Liver (tissue), 8 donors: ENCODE measurements at regions not wholly inside any gene's neighbourhood (a gene's known extent, or its start where the extent isn't known, plus 50 kb on each side); places are given as distances from the start of the nearest gene placed in this dataset.

ENCODE experiments used
- DNase-seq: peaks from one replicate; pipeline ENCODE4 v3.0.0-alpha.2; 2017; ENCODE audit warnings: low spot score
- H3K27ac ChIP-seq, 2 donors: one replicate each; pipeline ENCODE4 v1.7.0; 2013; ENCODE audit warnings: inconsistent platforms in 2 of 2, low read length in 2 of 2, control low read depth in 1 of 2, low read depth in 1 of 2, mild to moderate bottlenecking in 1 of 2
- H3K27me3 ChIP-seq, 4 donors: one replicate each; pipeline versions ENCODE4 v1.6.1 to v1.7.0; 2013; ENCODE audit warnings: low read length in 3 of 4, inconsistent platforms in 1 of 4, mild to moderate bottlenecking in 1 of 4, moderate library complexity in 1 of 4; ENCODE audit not compliant: control insufficient read depth in 4 of 4, insufficient read depth in 4 of 4
- H3K36me3 ChIP-seq, 4 donors: one replicate each; pipeline versions ENCODE4 v1.6.1 to v1.7.0; 2013; ENCODE audit warnings: low read length in 3 of 4, mild to moderate bottlenecking in 3 of 4, low read depth in 1 of 4, moderate library complexity in 1 of 4; ENCODE audit not compliant: control insufficient read depth in 4 of 4, insufficient read depth in 3 of 4
- H3K4me1 ChIP-seq, 4 donors: one replicate each; pipeline versions ENCODE4 v1.6.1 to v1.7.0; 2013; ENCODE audit warnings: low read length in 3 of 4, mild to moderate bottlenecking in 3 of 4, moderate library complexity in 1 of 4; ENCODE audit not compliant: control insufficient read depth in 4 of 4, insufficient read depth in 4 of 4
- H3K4me3 ChIP-seq, 3 donors: one replicate each; pipeline versions ENCODE4 v1.6.1 to v1.7.0; 2013; ENCODE audit warnings: low read length in 3 of 3, control low read depth in 1 of 3, low read depth in 1 of 3, mild to moderate bottlenecking in 1 of 3
- H3K9ac ChIP-seq, 2 donors: one replicate each; pipeline ENCODE4 v1.7.0; 2013; ENCODE audit warnings: low read length in 2 of 2, mild to moderate bottlenecking in 2 of 2, moderate library complexity in 2 of 2, control low read depth in 1 of 2, low read depth in 1 of 2
- H3K9me3 ChIP-seq, 4 donors: one replicate each; pipeline versions ENCODE4 v1.6.1 to v1.7.0; 2013; ENCODE audit warnings: low read length in 3 of 4; ENCODE audit not compliant: control insufficient read depth in 4 of 4
- EGR1 ChIP-seq, 2 donors: IDR thresholded peaks; 2 replicates each; pipeline ENCODE4 v1.6.1; 2016 to 2018; ENCODE audit warnings: antibody characterized with exemption in 2 of 2, low read depth in 2 of 2
- FOXA2 ChIP-seq: IDR thresholded peaks from 2 replicates; pipeline ENCODE4 v1.6.1; 2016; ENCODE audit warnings: antibody characterized with exemption
- GABPA ChIP-seq, 2 donors: IDR thresholded peaks in 1 of 2; conservative IDR thresholded peaks in 1 of 2; 2 replicates each; pipeline ENCODE4 v1.6.1; 2016; ENCODE audit warnings: antibody characterized with exemption in 2 of 2, mild to moderate bottlenecking in 1 of 2, moderate library complexity in 1 of 2
- HNF4A ChIP-seq, 2 donors: conservative IDR thresholded peaks; 2 replicates each; pipeline ENCODE4 v1.6.1; 2016; ENCODE audit warnings: antibody characterized with exemption in 2 of 2, mild to moderate bottlenecking in 2 of 2
- HNF4G ChIP-seq: IDR thresholded peaks from 2 replicates; pipeline ENCODE4 v1.6.1; 2016; ENCODE audit warnings: antibody characterized with exemption
- JUND ChIP-seq, 2 donors: IDR thresholded peaks; 2 replicates each; pipeline ENCODE4 v1.6.1; 2016; ENCODE audit warnings: antibody characterized with exemption in 2 of 2
- NR2F2 ChIP-seq: IDR thresholded peaks from 2 replicates; pipeline ENCODE4 v1.6.1; 2016; ENCODE audit warnings: antibody characterized with exemption
- RAD21 ChIP-seq, 2 donors: IDR thresholded peaks; 2 replicates each; pipeline ENCODE4 v1.6.1; 2016; ENCODE audit warnings: antibody characterized with exemption in 2 of 2, mild to moderate bottlenecking in 2 of 2
- RXRA ChIP-seq, 2 donors: IDR thresholded peaks; 2 replicates each; pipeline ENCODE4 v1.6.1; 2017 to 2018; ENCODE audit warnings: antibody characterized with exemption in 2 of 2, mild to moderate bottlenecking in 1 of 2
- SP1 ChIP-seq: IDR thresholded peaks from 2 replicates; pipeline ENCODE4 v1.6.1; 2018; ENCODE audit warnings: antibody characterized with exemption, mild to moderate bottlenecking
- TAF1 ChIP-seq: conservative IDR thresholded peaks from 2 replicates; pipeline ENCODE4 v1.6.1; 2016; ENCODE audit warnings: antibody characterized with exemption, mild to moderate bottlenecking
- YY1 ChIP-seq: IDR thresholded peaks from 2 replicates; pipeline ENCODE4 v1.6.1; 2016; ENCODE audit warnings: antibody characterized with exemption, mild to moderate bottlenecking
- WGBS: extraction: QIAGEN DNeasy Blood & Tissue Kit; methylation state at CpG from one replicate; pipeline ENCODE4 v1.1.7; 2013; 5-methylcytosine and 5-hydroxymethylcytosine counted together
- TF ChIP-seq, protein P1 (sequence below): IDR thresholded peaks from 2 replicates; pipeline ENCODE4 v1.6.1; 2016; ENCODE audit warnings: antibody characterized with exemption
- TF ChIP-seq, protein P2 (sequence below): IDR thresholded peaks from 2 replicates; pipeline ENCODE4 v1.6.1; 2016; ENCODE audit warnings: antibody characterized with exemption
- TF ChIP-seq, protein P3 (sequence below): IDR thresholded peaks from 2 replicates; pipeline ENCODE4 v1.6.1; 2016; ENCODE audit warnings: antibody characterized with exemption
- TF ChIP-seq, protein P4 (sequence below): IDR thresholded peaks from 2 replicates; pipeline ENCODE4 v1.6.1; 2016; ENCODE audit warnings: antibody characterized with exemption, mild to moderate bottlenecking
- TF ChIP-seq, protein P5 (sequence below): fragments of 150-350 bp; IDR thresholded peaks from 2 replicates; pipeline ENCODE4 v1.5.1; 2017; ENCODE audit warnings: improper control_type of control experiment, low read depth, low read length; ENCODE audit not compliant: missing input control
- donor health status: healthy.
- donor health status: healthy.
- donor health status: healthy.
- donor health status: healthy.
- donor health status: healthy.

DNA sequence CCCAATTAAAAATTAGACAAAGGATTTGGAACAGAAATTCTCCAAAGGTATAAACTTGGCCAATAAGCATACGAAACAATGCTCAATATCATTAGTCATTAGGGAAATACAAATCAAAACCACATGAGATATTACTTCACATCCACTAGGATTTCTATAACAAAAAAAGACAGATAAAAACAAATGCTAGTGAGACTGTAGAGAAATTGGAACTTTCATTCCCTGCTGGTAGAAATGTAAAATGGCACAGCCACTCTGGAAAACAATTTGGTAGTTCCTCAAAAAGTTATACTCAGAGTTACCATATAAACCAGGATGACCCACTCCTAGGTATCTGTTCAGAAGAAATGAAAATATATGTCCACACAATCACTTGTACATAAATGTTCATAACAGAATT lies 71.6 kb downstream of the RPL27A start:
- no peak overlapping the region for H3K9ac ChIP-seq
- H3K36me3 ChIP-seq, result peaks cover 0 to 5% (median 3%) of the 10 kb centered on the region in 4 donors
- H3K4me3 ChIP-seq, result no peak overlapping the region
- no peak for DNase-seq
- 89% methylated on average over 1 of the region's 1 CpG for WGBS
- H3K9me3 ChIP-seq, result no peaks in the 10 kb centered on the region
- no peak overlapping the region for H3K27ac ChIP-seq
- no peaks in the 10 kb centered on the region for H3K27me3 ChIP-seq
- TF ChIP-seq, protein P1, sequence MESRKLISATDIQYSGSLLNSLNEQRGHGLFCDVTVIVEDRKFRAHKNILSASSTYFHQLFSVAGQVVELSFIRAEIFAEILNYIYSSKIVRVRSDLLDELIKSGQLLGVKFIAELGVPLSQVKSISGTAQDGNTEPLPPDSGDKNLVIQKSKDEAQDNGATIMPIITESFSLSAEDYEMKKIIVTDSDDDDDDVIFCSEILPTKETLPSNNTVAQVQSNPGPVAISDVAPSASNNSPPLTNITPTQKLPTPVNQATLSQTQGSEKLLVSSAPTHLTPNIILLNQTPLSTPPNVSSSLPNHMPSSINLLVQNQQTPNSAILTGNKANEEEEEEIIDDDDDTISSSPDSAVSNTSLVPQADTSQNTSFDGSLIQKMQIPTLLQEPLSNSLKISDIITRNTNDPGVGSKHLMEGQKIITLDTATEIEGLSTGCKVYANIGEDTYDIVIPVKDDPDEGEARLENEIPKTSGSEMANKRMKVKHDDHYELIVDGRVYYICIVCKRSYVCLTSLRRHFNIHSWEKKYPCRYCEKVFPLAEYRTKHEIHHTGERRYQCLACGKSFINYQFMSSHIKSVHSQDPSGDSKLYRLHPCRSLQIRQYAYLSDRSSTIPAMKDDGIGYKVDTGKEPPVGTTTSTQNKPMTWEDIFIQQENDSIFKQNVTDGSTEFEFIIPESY, result no peak
- TF ChIP-seq YY1 (no peak), RXRA (IDR thresholded peaks at IDR 0.05) (no peak), HNF4G (no peak), HNF4A (conservative IDR thresholded peaks at IDR 0.05) (no peak), NR2F2 (no peak), FOXA2 (no peak), JUND (IDR thresholded peaks at IDR 0.05) (no peak), RAD21 (IDR thresholded peaks at IDR 0.05) (no peak), EGR1 (IDR thresholded peaks at IDR 0.05; ENCODE audit: low read depth in 2 of 2) (no peak)
- TF ChIP-seq, protein P2, sequence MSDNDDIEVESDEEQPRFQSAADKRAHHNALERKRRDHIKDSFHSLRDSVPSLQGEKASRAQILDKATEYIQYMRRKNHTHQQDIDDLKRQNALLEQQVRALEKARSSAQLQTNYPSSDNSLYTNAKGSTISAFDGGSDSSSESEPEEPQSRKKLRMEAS, result no peak
- TF ChIP-seq, protein P3, sequence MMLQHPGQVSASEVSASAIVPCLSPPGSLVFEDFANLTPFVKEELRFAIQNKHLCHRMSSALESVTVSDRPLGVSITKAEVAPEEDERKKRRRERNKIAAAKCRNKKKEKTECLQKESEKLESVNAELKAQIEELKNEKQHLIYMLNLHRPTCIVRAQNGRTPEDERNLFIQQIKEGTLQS, result no peak
- H3K4me1 ChIP-seq, result peaks cover 3 to 15% (median 10%) of the 10 kb centered on the region in 4 donors

DNA sequence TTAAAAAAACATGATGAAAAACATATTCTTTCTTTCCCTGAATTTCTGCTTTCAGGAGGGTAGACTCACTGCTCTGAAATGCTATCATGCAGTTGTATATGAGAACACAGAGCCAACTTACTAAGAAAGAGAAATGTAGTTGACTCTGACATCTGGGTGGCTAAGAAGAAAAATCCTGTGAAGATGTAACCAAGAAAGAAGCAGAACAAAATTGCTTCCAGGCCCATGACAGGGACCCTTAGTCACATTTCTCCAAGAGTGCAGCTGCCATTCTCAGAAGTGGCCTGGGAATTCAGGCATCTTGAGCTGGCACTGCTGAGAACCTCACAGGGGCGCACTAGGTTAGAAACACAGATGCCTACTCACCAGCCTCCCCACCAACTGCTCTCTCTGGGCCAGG lies 73.6 kb downstream of the RPL27A start:
- Histone ChIP-seq H3K9ac (no peak overlapping the region), H3K27ac (no peak overlapping the region), H3K9me3 (no peaks in the 10 kb centered on the region), H3K4me1 (no peaks in the 10 kb centered on the region), H3K4me3 (no peak overlapping the region), H3K36me3 (peaks cover 0 to 5% (median 3%) of the 10 kb centered on the region in 4 donors), H3K27me3 (no peaks in the 10 kb centered on the region)
- TF ChIP-seq, protein P4, sequence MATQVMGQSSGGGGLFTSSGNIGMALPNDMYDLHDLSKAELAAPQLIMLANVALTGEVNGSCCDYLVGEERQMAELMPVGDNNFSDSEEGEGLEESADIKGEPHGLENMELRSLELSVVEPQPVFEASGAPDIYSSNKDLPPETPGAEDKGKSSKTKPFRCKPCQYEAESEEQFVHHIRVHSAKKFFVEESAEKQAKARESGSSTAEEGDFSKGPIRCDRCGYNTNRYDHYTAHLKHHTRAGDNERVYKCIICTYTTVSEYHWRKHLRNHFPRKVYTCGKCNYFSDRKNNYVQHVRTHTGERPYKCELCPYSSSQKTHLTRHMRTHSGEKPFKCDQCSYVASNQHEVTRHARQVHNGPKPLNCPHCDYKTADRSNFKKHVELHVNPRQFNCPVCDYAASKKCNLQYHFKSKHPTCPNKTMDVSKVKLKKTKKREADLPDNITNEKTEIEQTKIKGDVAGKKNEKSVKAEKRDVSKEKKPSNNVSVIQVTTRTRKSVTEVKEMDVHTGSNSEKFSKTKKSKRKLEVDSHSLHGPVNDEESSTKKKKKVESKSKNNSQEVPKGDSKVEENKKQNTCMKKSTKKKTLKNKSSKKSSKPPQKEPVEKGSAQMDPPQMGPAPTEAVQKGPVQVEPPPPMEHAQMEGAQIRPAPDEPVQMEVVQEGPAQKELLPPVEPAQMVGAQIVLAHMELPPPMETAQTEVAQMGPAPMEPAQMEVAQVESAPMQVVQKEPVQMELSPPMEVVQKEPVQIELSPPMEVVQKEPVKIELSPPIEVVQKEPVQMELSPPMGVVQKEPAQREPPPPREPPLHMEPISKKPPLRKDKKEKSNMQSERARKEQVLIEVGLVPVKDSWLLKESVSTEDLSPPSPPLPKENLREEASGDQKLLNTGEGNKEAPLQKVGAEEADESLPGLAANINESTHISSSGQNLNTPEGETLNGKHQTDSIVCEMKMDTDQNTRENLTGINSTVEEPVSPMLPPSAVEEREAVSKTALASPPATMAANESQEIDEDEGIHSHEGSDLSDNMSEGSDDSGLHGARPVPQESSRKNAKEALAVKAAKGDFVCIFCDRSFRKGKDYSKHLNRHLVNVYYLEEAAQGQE, result no peak
- TF ChIP-seq, protein P1, result no peak
- TF ChIP-seq, protein P5, sequence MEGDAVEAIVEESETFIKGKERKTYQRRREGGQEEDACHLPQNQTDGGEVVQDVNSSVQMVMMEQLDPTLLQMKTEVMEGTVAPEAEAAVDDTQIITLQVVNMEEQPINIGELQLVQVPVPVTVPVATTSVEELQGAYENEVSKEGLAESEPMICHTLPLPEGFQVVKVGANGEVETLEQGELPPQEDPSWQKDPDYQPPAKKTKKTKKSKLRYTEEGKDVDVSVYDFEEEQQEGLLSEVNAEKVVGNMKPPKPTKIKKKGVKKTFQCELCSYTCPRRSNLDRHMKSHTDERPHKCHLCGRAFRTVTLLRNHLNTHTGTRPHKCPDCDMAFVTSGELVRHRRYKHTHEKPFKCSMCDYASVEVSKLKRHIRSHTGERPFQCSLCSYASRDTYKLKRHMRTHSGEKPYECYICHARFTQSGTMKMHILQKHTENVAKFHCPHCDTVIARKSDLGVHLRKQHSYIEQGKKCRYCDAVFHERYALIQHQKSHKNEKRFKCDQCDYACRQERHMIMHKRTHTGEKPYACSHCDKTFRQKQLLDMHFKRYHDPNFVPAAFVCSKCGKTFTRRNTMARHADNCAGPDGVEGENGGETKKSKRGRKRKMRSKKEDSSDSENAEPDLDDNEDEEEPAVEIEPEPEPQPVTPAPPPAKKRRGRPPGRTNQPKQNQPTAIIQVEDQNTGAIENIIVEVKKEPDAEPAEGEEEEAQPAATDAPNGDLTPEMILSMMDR, result no peak
- TF ChIP-seq TAF1 (no peak), FOXA2 (no peak), GABPA (IDR thresholded peaks at IDR 0.05 in 1 of 2, conservative IDR thresholded peaks at IDR 0.05 in 1 of 2) (no peak), SP1 (no peak)
- TF ChIP-seq, protein P3, result no peak
- WGBS, result 92% methylated on average over 1 of the region's 1 CpG
- DNase-seq, result no peak
